Endodermal cell (in vitro differentiated cells): ENCODE measurements at regions not wholly inside any gene's neighbourhood (a gene's known extent, or its start where the extent isn't known, plus 50 kb on each side); places are given as distances from the start of the nearest gene placed in this dataset.

ENCODE experiments used
- DNase-seq: peaks from one replicate; pipeline ENCODE4 v3.0.0-alpha.2; 2017
- H3K27ac ChIP-seq: 2 replicates; pipeline ENCODE4 v1.5.1; 2013; ENCODE audit warnings: mild to moderate bottlenecking, low read depth, low read length, moderate library complexity
- H3K27me3 ChIP-seq: 2 replicates; pipeline ENCODE4 v1.6.1; 2013; ENCODE audit warnings: mild to moderate bottlenecking, low read length, moderate library complexity; ENCODE audit not compliant: insufficient read depth, control insufficient read depth, poor library complexity, severe bottlenecking
- H3K36me3 ChIP-seq: 2 replicates; pipeline ENCODE4 v1.7.0; 2013; ENCODE audit warnings: mild to moderate bottlenecking, low read length, moderate library complexity; ENCODE audit not compliant: control insufficient read depth, insufficient read depth
- H3K4me1 ChIP-seq: one replicate; pipeline ENCODE4 v1.7.0; 2013; ENCODE audit warnings: low read length; ENCODE audit not compliant: control insufficient read depth, insufficient read depth
- H3K4me3 ChIP-seq: 2 replicates; pipeline ENCODE4 v1.5.1; 2013; ENCODE audit warnings: mild to moderate bottlenecking, low read length, moderate library complexity
- H3K9ac ChIP-seq: 2 replicates; pipeline ENCODE4 v1.6.1; 2013; ENCODE audit warnings: mild to moderate bottlenecking, low read length, moderate library complexity; ENCODE audit not compliant: poor library complexity, severe bottlenecking; ENCODE audit errors: extremely low read depth
- H3K9me3 ChIP-seq: 2 replicates; pipeline ENCODE4 v1.6.1; 2013; ENCODE audit warnings: mild to moderate bottlenecking, low read length, moderate library complexity; ENCODE audit not compliant: control insufficient read depth
- H3K27ac Mint-ChIP-seq: 2 replicates; pipeline ENCODE4 v1.8.0; 2020; ENCODE audit warnings: mixed read lengths
- H3K27me3 Mint-ChIP-seq: 2 replicates; pipeline ENCODE4 v1.8.0; 2021; ENCODE audit warnings: mild to moderate bottlenecking, mixed read lengths; ENCODE audit not compliant: insufficient read depth
- H3K36me3 Mint-ChIP-seq: 2 replicates; pipeline ENCODE4 v1.8.0; 2020; ENCODE audit warnings: low read depth, mixed read lengths
- H3K4me1 Mint-ChIP-seq: 2 replicates; pipeline ENCODE4 v1.8.0; 2020; ENCODE audit warnings: mixed read lengths
- H3K4me3 Mint-ChIP-seq: 2 replicates; pipeline ENCODE4 v1.8.0; 2020; ENCODE audit warnings: mild to moderate bottlenecking, moderate library complexity, mixed read lengths
- H3K9me3 Mint-ChIP-seq: 2 replicates; pipeline ENCODE4 v1.8.0; 2020; ENCODE audit warnings: mild to moderate bottlenecking, mixed read lengths
- CTCF ChIP-seq: fragments of 200-600 bp; sonication (generic); conservative IDR thresholded peaks from 2 replicates; pipeline ENCODE4 v1.5.0; 2021; ENCODE audit warnings: antibody characterized with exemption, mild to moderate bottlenecking
- WGBS, 2 experiments: methylation state at CpG; one replicate each; pipeline versions ENCODE4 v1.1.5 to v1.1.7; 2013; ENCODE audit warnings: missing lambda C conversion rate in 2 of 2, mixed read lengths in 1 of 2; ENCODE audit not compliant: insufficient coverage in 1 of 2, insufficient read length in 1 of 2; 5-methylcytosine and 5-hydroxymethylcytosine counted together

DNA sequence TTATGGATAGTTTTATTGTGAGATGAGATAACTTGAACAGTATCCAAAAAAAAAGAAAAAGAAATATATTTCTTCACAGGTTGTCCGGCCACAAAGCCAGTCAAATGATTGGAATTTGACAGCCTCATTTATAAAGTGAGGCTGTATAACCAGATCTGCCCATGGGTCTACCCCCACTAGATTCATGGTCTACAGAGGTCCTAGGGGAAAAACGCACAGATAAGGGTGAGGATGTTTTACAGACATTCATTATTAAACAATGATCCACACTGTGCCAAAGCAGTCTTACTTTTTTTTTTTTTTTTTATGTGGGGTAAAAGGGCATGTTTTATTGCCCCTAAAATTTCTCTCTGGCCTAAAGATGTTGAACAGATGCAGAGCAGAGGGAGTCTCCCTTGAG is 1503.0 kb upstream of the CDH8 start:
- no peak overlapping the region for H3K4me3 Mint-ChIP-seq
- no peak overlapping the region for H3K27ac Mint-ChIP-seq
- no peak overlapping the region for H3K4me3 ChIP-seq
- H3K36me3 Mint-ChIP-seq: no peaks in the 10 kb centered on the region
- no peaks in the 10 kb centered on the region for H3K36me3 ChIP-seq
- whole genome bisulfite sequencing, 2 experiments: 95% methylated on average over 2 of the region's 2 CpGs; no CpG with 5 or more reads in 1 of the 2 experiments
- no peaks in the 10 kb centered on the region for H3K27me3 Mint-ChIP-seq
- no peak overlapping the region for H3K27ac ChIP-seq
- no peak for DNase-seq
- no peaks in the 10 kb centered on the region for H3K27me3 ChIP-seq
- H3K9me3 Mint-ChIP-seq: no peaks in the 10 kb centered on the region
- no peaks in the 10 kb centered on the region for H3K4me1 ChIP-seq
- H3K4me1 Mint-ChIP-seq: no peaks in the 10 kb centered on the region
- no peaks in the 10 kb centered on the region for H3K9me3 ChIP-seq
- TF ChIP-seq CTCF: no peak
- no peak overlapping the region for H3K9ac ChIP-seq

- 92 to 100% methylated on average over 1 to 4 of the region's 4 CpGs for WGBS, 2 experiments
- no peaks in the 10 kb centered on the region for H3K9me3 ChIP-seq
- Mint-ChIP-seq H3K4me3 (no peak overlapping the region), H3K27ac (no peak overlapping the region), H3K9me3 (peaks cover 3% of the 10 kb centered on the region), H3K27me3 (no peaks in the 10 kb centered on the region), H3K36me3 (no peaks in the 10 kb centered on the region), H3K4me1 (no peaks in the 10 kb centered on the region)
- H3K9ac ChIP-seq: no peak overlapping the region
- H3K4me1 ChIP-seq: no peaks in the 10 kb centered on the region
- no peak for TF ChIP-seq CTCF
- no peaks in the 10 kb centered on the region for H3K27me3 ChIP-seq
- no peaks in the 10 kb centered on the region for H3K36me3 ChIP-seq
- peak overlapping the region; percentile 1 for H3K27ac ChIP-seq
- H3K4me3 ChIP-seq: no peak overlapping the region
- DNase-seq: no peak
Measured at GRCh38 chr16:63530974-63531373, 1494.7 kb upstream of the CDH8 start.

DNA sequence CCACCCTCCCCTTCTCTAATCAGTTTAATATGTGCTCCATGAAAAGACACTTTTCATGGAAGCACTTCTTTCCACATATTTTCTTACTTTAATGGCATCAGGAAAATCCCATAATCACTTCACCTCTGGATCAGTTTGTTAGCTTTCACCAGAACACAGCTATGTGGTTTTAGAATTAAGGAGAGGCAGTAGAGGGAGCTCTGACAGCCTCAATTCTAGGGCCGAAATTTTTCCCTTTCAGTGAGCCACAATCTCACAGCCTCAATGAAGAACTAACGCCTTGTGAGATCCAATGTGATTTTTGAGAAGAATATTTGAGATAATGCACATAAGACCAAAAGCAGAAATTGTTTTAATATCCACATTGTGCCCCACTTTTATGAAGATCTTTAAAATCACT is 1494.0 kb upstream of the CDH8 start:
- Histone ChIP-seq H3K27me3 (no peaks in the 10 kb centered on the region), H3K4me3 (no peak overlapping the region), H3K9ac (no peak overlapping the region), H3K4me1 (no peaks in the 10 kb centered on the region), H3K9me3 (peaks cover 5% of the 10 kb centered on the region), H3K27ac (no peak overlapping the region), H3K36me3 (no peaks in the 10 kb centered on the region)
- 86 to 92% methylated on average over 1 of the region's 2 CpGs for WGBS, 2 experiments
- peaks cover 5% of the 10 kb centered on the region for H3K9me3 Mint-ChIP-seq
- H3K27me3 Mint-ChIP-seq: no peaks in the 10 kb centered on the region
- no peak for DNase-seq
- H3K27ac Mint-ChIP-seq: no peak overlapping the region
- no peak overlapping the region for H3K4me3 Mint-ChIP-seq
- TF ChIP-seq CTCF: peak; percentile 57
- no peaks in the 10 kb centered on the region for H3K36me3 Mint-ChIP-seq
- no peaks in the 10 kb centered on the region for H3K4me1 Mint-ChIP-seq
